CD14-positive monocyte (primary cell): ENCODE measurements at regions not wholly inside any gene's neighbourhood (a gene's known extent, or its start where the extent isn't known, plus 50 kb on each side); places are given as distances from the start of the nearest gene placed in this dataset.
"Not testable (repeated sequence)": the region's sequence is repeated elsewhere in the genome, so short reads cannot be mapped to it uniquely, and the experiment has no call there.

Source experiments
- DNase-seq, 3 donors: peaks; one replicate each; pipeline ENCODE4 v3.0.0-alpha.2; 2011 to 2022
- H2AFZ ChIP-seq: 2 replicates; pipeline ENCODE4 v1.6.0; 2012; ENCODE audit warnings: mild to moderate bottlenecking, low read depth, low read length, inconsistent platforms; ENCODE audit not compliant: insufficient read depth, poor library complexity, severe bottlenecking
- H3K27ac ChIP-seq, 2 donors: 1 replicate in 1 of 2; 2 replicates in 1 of 2; pipeline ENCODE4 v1.5.1; 2012 to 2013; ENCODE audit warnings: low read length in 2 of 2, control low read depth in 1 of 2, inconsistent platforms in 1 of 2, low read depth in 1 of 2, mild to moderate bottlenecking in 1 of 2
- H3K27me3 ChIP-seq, 2 donors: one replicate each; pipeline versions ENCODE4 v1.6.0 to v1.6.1; 2011 to 2013; ENCODE audit warnings: low read length in 2 of 2; ENCODE audit not compliant: control insufficient read depth in 2 of 2, insufficient read depth in 2 of 2
- H3K36me3 ChIP-seq, 2 donors: replicated peaks in 1 of 2; 1 replicate in 1 of 2; 2 replicates in 1 of 2; pipeline versions ENCODE4 v1.5.1 to v1.6.1; 2012 to 2013; ENCODE audit warnings: low read length in 2 of 2, control low read depth in 1 of 2, inconsistent platforms in 1 of 2, mild to moderate bottlenecking in 1 of 2; ENCODE audit not compliant: insufficient read depth in 2 of 2, control insufficient read depth in 1 of 2
- H3K4me1 ChIP-seq, 2 donors: 1 replicate in 1 of 2; 2 replicates in 1 of 2; pipeline versions ENCODE4 v1.5.1 to v1.6.1; 2012 to 2013; ENCODE audit warnings: low read length in 2 of 2, control low read depth in 1 of 2, inconsistent platforms in 1 of 2, mild to moderate bottlenecking in 1 of 2, moderate library complexity in 1 of 2; ENCODE audit not compliant: insufficient read depth in 2 of 2, control insufficient read depth in 1 of 2
- H3K4me2 ChIP-seq: replicated peaks from 2 replicates; pipeline ENCODE3; 2012; ENCODE audit warnings: low read length, moderate library complexity, mild to moderate bottlenecking; ENCODE audit not compliant: poor library complexity, severe bottlenecking; ENCODE audit errors: extremely low read depth
- H3K4me3 ChIP-seq, 3 experiments: fragments of 200-600 bp in 1 of 3; sonication (generic) in 1 of 3; replicated peaks in 1 of 3; 1 replicate in 2 of 3; 2 replicates in 1 of 3; pipeline ENCODE4 v1.5.1; 2011 to 2013; ENCODE audit warnings: low read length in 3 of 3, mild to moderate bottlenecking in 3 of 3, control low read depth in 2 of 3, low read depth in 2 of 3, inconsistent platforms in 1 of 3, moderate library complexity in 1 of 3
- H3K79me2 ChIP-seq: 2 replicates; pipeline ENCODE4 v1.6.0; 2012; ENCODE audit warnings: mild to moderate bottlenecking, control low read depth, inconsistent platforms, low read length, moderate library complexity; ENCODE audit not compliant: insufficient read depth
- H3K9ac ChIP-seq: 2 replicates; pipeline ENCODE4 v1.6.0; 2017; ENCODE audit warnings: low read length, mild to moderate bottlenecking; ENCODE audit not compliant: insufficient read depth, poor library complexity, severe bottlenecking
- H3K9me3 ChIP-seq, 2 donors: replicated peaks in 1 of 2; 1 replicate in 1 of 2; 2 replicates in 1 of 2; pipeline versions ENCODE4 v1.5.1 to v1.6.1; 2012 to 2013; ENCODE audit warnings: low read length in 2 of 2, control low read depth in 1 of 2; ENCODE audit not compliant: control insufficient read depth in 1 of 2, insufficient read depth in 1 of 2
- H4K20me1 ChIP-seq: 2 replicates; pipeline ENCODE4 v1.6.0; 2012; ENCODE audit warnings: mild to moderate bottlenecking, low read length, control low read depth, moderate library complexity; ENCODE audit not compliant: insufficient read depth
- H3K27ac Mint-ChIP-seq, 7 donors: one replicate each; pipeline ENCODE4 v1.8.0; 2020; ENCODE audit warnings: mild to moderate bottlenecking in 7 of 7, mixed read lengths in 7 of 7, moderate library complexity in 6 of 7, inconsistent platforms in 2 of 7
- H3K27me3 Mint-ChIP-seq, 3 donors: one replicate each; pipeline ENCODE4 v1.8.0; 2021 to 2022; ENCODE audit warnings: low read depth in 3 of 3, mild to moderate bottlenecking in 3 of 3, mixed read lengths in 3 of 3, moderate library complexity in 3 of 3, inconsistent platforms in 1 of 3
- H3K36me3 Mint-ChIP-seq, 2 donors: one replicate each; pipeline ENCODE4 v1.8.0; 2020; ENCODE audit warnings: mixed read lengths in 2 of 2, inconsistent platforms in 1 of 2, mild to moderate bottlenecking in 1 of 2
- H3K4me1 Mint-ChIP-seq: one replicate; pipeline ENCODE4 v1.8.0; 2020; ENCODE audit warnings: mild to moderate bottlenecking, mixed read lengths
- H3K4me3 Mint-ChIP-seq, 2 donors: one replicate each; pipeline ENCODE4 v1.8.0; 2020; ENCODE audit warnings: mild to moderate bottlenecking in 2 of 2, mixed read lengths in 2 of 2, moderate library complexity in 1 of 2
- H3K9me3 Mint-ChIP-seq, 7 donors: one replicate each; pipeline ENCODE4 v1.8.0; 2020 to 2022; ENCODE audit warnings: mixed read lengths in 7 of 7, mild to moderate bottlenecking in 6 of 7, moderate library complexity in 6 of 7, inconsistent platforms in 2 of 7
- WGBS: methylation state at CpG from one replicate; pipeline ENCODE4 v1.1.5; 2013; ENCODE audit warnings: missing lambda C conversion rate; ENCODE audit not compliant: insufficient coverage; 5-methylcytosine and 5-hydroxymethylcytosine counted together
- intact Hi-C, 2 donors: fragments of 100-400 bp; cut with micrococcal nuclease; formaldehyde crosslinking; loops; one replicate each; pipeline versions ENCODE4 v1.15.0 to v1.15.1; 2023
- TF ChIP-seq, protein P1 (sequence below): fragments of 200-600 bp; IDR thresholded peaks from one replicate; pipeline ENCODE4 v1.8.0; 2022; ENCODE audit warnings: antibody characterized with exemption, mild to moderate bottlenecking

- no peaks in the 10 kb centered on the region for H3K4me1 Mint-ChIP-seq
- no peaks in the 10 kb centered on the region for H3K27me3 ChIP-seq
- H3K9me3 Mint-ChIP-seq: peaks cover 21 to 31% (median 28%) of the 10 kb centered on the region in 7 donors
- no peak for DNase-seq
- no peaks in the 10 kb centered on the region for H4K20me1 ChIP-seq
- no peak overlapping the region for H3K4me3 Mint-ChIP-seq
- H3K27ac Mint-ChIP-seq: no peak overlapping the region
- H3K4me2 ChIP-seq: no peak overlapping the region
- H3K27me3 Mint-ChIP-seq: no peaks in the 10 kb centered on the region
- WGBS: no CpG with 5 or more reads among the region's 3 CpGs
- H3K27ac ChIP-seq: no peak overlapping the region
- H2AFZ ChIP-seq: no peak overlapping the region
- intact Hi-C loops: no loop called here
- TF ChIP-seq, protein P1, sequence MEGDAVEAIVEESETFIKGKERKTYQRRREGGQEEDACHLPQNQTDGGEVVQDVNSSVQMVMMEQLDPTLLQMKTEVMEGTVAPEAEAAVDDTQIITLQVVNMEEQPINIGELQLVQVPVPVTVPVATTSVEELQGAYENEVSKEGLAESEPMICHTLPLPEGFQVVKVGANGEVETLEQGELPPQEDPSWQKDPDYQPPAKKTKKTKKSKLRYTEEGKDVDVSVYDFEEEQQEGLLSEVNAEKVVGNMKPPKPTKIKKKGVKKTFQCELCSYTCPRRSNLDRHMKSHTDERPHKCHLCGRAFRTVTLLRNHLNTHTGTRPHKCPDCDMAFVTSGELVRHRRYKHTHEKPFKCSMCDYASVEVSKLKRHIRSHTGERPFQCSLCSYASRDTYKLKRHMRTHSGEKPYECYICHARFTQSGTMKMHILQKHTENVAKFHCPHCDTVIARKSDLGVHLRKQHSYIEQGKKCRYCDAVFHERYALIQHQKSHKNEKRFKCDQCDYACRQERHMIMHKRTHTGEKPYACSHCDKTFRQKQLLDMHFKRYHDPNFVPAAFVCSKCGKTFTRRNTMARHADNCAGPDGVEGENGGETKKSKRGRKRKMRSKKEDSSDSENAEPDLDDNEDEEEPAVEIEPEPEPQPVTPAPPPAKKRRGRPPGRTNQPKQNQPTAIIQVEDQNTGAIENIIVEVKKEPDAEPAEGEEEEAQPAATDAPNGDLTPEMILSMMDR: no peak
- H3K9ac ChIP-seq: no peak overlapping the region
- H3K36me3 Mint-ChIP-seq: no peaks in the 10 kb centered on the region
- H3K9me3 ChIP-seq: peaks cover 14 to 18% of the 10 kb centered on the region in 2 donors
- no peaks in the 10 kb centered on the region for H3K79me2 ChIP-seq
- no peaks in the 10 kb centered on the region for H3K36me3 ChIP-seq
- no peak overlapping the region for H3K4me3 ChIP-seq
- H3K4me1 ChIP-seq: no peaks in the 10 kb centered on the region
These were observed 532.1 kb upstream of the NR5A2 start for GRCh38 chr1:199495432-199495831.

GRCh38 chr1:199498802-199499201, 528.7 kb upstream of the NR5A2 start:
- peak in 1 of 3 donors; percentile 22 for DNase-seq
- H3K4me1 ChIP-seq, intact Hi-C loops, H3K36me3 Mint-ChIP-seq, H3K9ac ChIP-seq, H4K20me1 ChIP-seq, H3K27ac Mint-ChIP-seq, H3K27ac ChIP-seq, H3K4me1 Mint-ChIP-seq, H3K4me2 ChIP-seq, H3K27me3 ChIP-seq, H3K4me3 Mint-ChIP-seq, H3K4me3 ChIP-seq, H3K79me2 ChIP-seq, H3K27me3 Mint-ChIP-seq, H2AFZ ChIP-seq, H3K36me3 ChIP-seq: not testable (repeated sequence)
- H3K9me3 Mint-ChIP-seq: peaks cover 17 to 27% (median 24%) of the 10 kb centered on the region in 7 donors
- H3K9me3 ChIP-seq: peaks cover 9 to 16% of the 10 kb centered on the region in 2 donors
- WGBS: no CpG with 5 or more reads among the region's 1 CpG
